Sigmoid colon (tissue), 6 donors: ENCODE measurements at regions not wholly inside any gene's neighbourhood (a gene's known extent, or its start where the extent isn't known, plus 50 kb on each side); places are given as distances from the start of the nearest gene placed in this dataset.

Experiments used
- DNase-seq: peaks from one replicate; pipeline ENCODE4 v3.0.0-alpha.2; 2019
- H3K27ac ChIP-seq, 4 donors: fragments of 200-600 bp; sonication (generic); one replicate each; pipeline ENCODE4 v1.5.1; 2016 to 2019; ENCODE audit warnings: mild to moderate bottlenecking in 1 of 4
- H3K27me3 ChIP-seq, 3 donors: fragments of 200-600 bp; sonication (generic); one replicate each; pipeline ENCODE4 v1.5.1; 2019; ENCODE audit warnings: mild to moderate bottlenecking in 1 of 3
- H3K36me3 ChIP-seq, 4 donors: fragments of 200-600 bp; sonication (generic); one replicate each; pipeline ENCODE4 v1.5.1; 2016 to 2019
- H3K4me1 ChIP-seq, 4 donors: fragments of 200-600 bp; sonication (generic); one replicate each; pipeline ENCODE4 v1.5.1; 2017 to 2019
- H3K4me3 ChIP-seq, 4 donors: fragments of 200-600 bp; sonication (generic); one replicate each; pipeline ENCODE4 v1.5.1; 2017 to 2019; ENCODE audit warnings: mild to moderate bottlenecking in 2 of 4, moderate library complexity in 1 of 4
- H3K9me3 ChIP-seq, 4 donors: fragments of 200-600 bp in 3 of 4; sonication (generic) in 3 of 4; one replicate each; pipeline versions ENCODE4 v1.5.1 to v1.6.1; 2013 to 2019
- EP300 ChIP-seq, 4 donors: sonication (generic); formaldehyde crosslinking; IDR thresholded peaks; one replicate each; pipeline ENCODE4 v1.6.1; 2017; ENCODE audit warnings: antibody characterized with exemption in 4 of 4
- POLR2A ChIP-seq, 2 donors: fragments of 450-650 bp; IDR thresholded peaks; one replicate each; pipeline ENCODE4 v1.6.1; 2016; ENCODE audit warnings: antibody characterized with exemption in 2 of 2, mild to moderate bottlenecking in 2 of 2, moderate library complexity in 2 of 2
- POLR2AphosphoS5 ChIP-seq, 4 donors: sonication (generic); formaldehyde crosslinking; IDR thresholded peaks; one replicate each; pipeline ENCODE4 v1.6.1; 2017; ENCODE audit warnings: antibody characterized with exemption in 4 of 4
- WGBS, 2 donors: extraction: QIAGEN DNeasy Blood & Tissue Kit; methylation state at CpG; one replicate each; pipeline ENCODE4 v1.1.7; 2013; 5-methylcytosine and 5-hydroxymethylcytosine counted together
- intact Hi-C: fragments of 100-400 bp; cut with DNase I; formaldehyde crosslinking; loops from one replicate; pipeline ENCODE4 v1.15.1; 2023
- TF ChIP-seq, protein P1 (sequence below), 4 experiments: fragments of 450-650 bp in 3 of 4; fragments of 200-600 bp in 1 of 4; IDR thresholded peaks; one replicate each; pipeline ENCODE4 v1.5.1; 2016 to 2019; ENCODE audit warnings: antibody characterized with exemption in 4 of 4, mild to moderate bottlenecking in 3 of 4, moderate library complexity in 2 of 4
- donor health status: healthy with polysubstance abuse.
- donor health status: healthy.

DNA sequence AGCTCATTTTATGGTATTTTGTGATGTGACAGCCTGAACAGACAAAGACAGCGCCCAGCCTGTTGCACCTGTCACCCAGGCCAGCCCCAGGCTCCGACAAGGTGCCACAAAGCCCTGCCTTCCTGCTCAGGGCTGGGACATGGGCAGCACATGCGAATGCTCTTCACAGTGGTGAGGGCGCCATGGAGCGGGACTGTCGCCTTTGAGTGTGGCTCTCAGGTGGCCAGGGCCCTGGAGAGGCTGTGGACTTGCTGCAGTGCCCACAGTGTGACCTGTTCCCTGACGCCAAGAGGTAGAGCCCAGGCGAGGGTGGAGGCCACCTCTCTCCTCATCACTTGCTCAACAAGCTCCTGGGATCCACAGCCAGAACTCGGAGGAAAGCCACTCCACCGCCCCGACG, 346.3 kb downstream of the SHANK2 start:
- DNase-seq = no peak

DNA sequence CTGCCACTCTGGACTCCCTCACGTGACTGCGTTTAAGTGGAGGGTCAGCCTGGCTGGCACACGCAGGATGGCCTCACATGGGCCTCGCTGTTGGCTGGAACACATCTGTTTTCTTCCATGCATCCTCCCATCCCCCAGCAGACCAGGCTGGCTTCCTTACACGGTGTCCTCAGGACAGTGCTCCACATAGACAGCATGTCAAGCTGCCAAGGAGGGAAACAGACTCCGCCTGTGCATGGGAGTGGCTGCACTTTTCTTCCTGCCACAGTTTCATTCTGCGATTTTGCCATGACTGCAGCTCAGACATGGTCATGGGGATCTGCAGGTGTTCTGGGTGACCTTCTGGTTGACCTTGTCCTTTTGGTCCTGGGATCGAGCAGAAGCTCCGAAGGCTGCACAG, 344.2 kb downstream of the SHANK2 start:
- intact Hi-C loops = no loop called here
- Histone ChIP-seq H3K4me3 (peak overlapping the region in 1 of 4 donors; percentile 2), H3K9me3 (no peaks in the 10 kb centered on the region), H3K4me1 (peaks cover 0 to 22% (median 7%) of the 10 kb centered on the region in 4 donors), H3K36me3 (no peaks in the 10 kb centered on the region), H3K27ac (peak overlapping the region; percentile 8 to 67 (median 61)), H3K27me3 (no peaks in the 10 kb centered on the region)
- DNase-seq = peak; percentile 90
- WGBS, 2 donors = 58 to 65% methylated on average over 9 of the region's 9 CpGs
- peak in 1 of 4 donors; percentile 43 for TF ChIP-seq EP300 (IDR thresholded peaks at IDR 0.05)
- TF ChIP-seq POLR2AphosphoS5 (IDR thresholded peaks at IDR 0.05) = peak; percentile 22 to 72 (median 57)
- TF ChIP-seq, protein P1, sequence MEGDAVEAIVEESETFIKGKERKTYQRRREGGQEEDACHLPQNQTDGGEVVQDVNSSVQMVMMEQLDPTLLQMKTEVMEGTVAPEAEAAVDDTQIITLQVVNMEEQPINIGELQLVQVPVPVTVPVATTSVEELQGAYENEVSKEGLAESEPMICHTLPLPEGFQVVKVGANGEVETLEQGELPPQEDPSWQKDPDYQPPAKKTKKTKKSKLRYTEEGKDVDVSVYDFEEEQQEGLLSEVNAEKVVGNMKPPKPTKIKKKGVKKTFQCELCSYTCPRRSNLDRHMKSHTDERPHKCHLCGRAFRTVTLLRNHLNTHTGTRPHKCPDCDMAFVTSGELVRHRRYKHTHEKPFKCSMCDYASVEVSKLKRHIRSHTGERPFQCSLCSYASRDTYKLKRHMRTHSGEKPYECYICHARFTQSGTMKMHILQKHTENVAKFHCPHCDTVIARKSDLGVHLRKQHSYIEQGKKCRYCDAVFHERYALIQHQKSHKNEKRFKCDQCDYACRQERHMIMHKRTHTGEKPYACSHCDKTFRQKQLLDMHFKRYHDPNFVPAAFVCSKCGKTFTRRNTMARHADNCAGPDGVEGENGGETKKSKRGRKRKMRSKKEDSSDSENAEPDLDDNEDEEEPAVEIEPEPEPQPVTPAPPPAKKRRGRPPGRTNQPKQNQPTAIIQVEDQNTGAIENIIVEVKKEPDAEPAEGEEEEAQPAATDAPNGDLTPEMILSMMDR (IDR thresholded peaks at IDR 0.05) = no peak
- TF ChIP-seq POLR2A (IDR thresholded peaks at IDR 0.05) = no peak

More for the DNA sequence above, 346.3 kb downstream of the SHANK2 start:
- no peaks in the 10 kb centered on the region for H3K9me3 ChIP-seq
- H3K27ac ChIP-seq = no peak overlapping the region
- peaks cover 0 to 31% (median 15%) of the 10 kb centered on the region in 4 donors for H3K4me1 ChIP-seq
- intact Hi-C loops = no loop called here
- no peaks in the 10 kb centered on the region for H3K36me3 ChIP-seq
- H3K4me3 ChIP-seq = no peak overlapping the region
- TF ChIP-seq, protein P1 (IDR thresholded peaks at IDR 0.05) = no peak
- TF ChIP-seq EP300 (IDR thresholded peaks at IDR 0.05) (no peak), POLR2A (IDR thresholded peaks at IDR 0.05) (no peak), POLR2AphosphoS5 (IDR thresholded peaks at IDR 0.05) (no peak)
- no peaks in the 10 kb centered on the region for H3K27me3 ChIP-seq
- 94 to 95% methylated on average over 12 of the region's 12 CpGs for WGBS, 2 donors

DNA sequence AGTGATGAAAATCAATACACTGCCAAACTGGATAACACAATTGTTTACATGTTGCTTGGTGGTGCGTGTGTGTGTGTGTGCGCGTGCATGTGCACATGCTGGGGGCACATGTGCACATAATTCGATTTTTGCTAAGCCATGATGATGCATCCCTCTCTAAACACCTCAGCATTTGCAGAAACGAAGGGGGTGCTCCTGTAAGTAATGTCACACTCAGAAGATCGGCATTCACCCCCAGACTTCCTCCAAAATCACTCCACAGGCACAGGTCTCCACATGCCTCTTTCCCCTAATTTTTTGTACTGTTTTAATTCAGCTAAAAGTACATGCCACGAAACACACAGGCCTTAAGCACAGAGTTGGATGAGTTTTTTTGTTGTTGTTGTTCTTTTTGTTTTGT, 341.5 kb downstream of the SHANK2 start:
- no peak for DNase-seq
- Histone ChIP-seq H3K9me3 (no peaks in the 10 kb centered on the region), H3K27ac (no peak overlapping the region), H3K27me3 (no peaks in the 10 kb centered on the region), H3K4me3 (no peak overlapping the region), H3K4me1 (peaks cover 0 to 36% (median 13%) of the 10 kb centered on the region in 4 donors), H3K36me3 (no peaks in the 10 kb centered on the region)
- 81 to 87% methylated on average over 7 of the region's 7 CpGs for WGBS, 2 donors
- TF ChIP-seq POLR2AphosphoS5 (IDR thresholded peaks at IDR 0.05) = no peak
- TF ChIP-seq EP300 (IDR thresholded peaks at IDR 0.05) = no peak
- TF ChIP-seq POLR2A (IDR thresholded peaks at IDR 0.05) = no peak
- TF ChIP-seq, protein P1 (IDR thresholded peaks at IDR 0.05) = no peak
- intact Hi-C loops = loop anchor here (5.0 kb wide), 2 partner anchors 39 to 84 kb away; no protein-coding TSS in a partner anchor

DNA sequence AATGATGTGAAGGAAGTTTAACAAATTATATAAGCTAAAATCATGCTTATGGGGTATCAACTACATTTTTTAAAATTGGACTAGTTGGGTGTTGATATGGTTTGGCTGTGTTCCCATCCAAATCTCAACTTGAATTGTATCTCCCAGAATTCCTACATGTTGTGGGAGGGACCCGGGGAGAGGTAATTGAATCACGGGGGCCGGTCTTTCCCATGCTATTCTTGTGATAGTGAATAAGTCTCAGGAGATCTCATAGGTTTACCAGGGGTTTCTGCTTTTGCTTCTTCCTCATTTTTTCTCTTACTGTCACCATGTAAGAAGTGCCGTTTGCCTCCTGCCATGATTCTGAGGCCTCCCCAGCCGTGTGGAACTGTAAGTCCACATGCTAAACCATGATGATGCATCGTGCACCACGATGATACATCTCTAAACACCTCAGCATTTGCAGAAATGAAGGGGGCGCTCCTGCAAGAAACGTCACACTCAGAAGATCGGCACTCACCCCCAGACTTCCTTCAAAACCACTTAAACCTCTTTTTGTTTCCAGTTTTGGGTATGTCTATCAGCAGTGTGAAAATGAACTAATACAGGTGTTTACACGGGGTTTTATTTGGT, 340.0 kb downstream of the SHANK2 start:
- TF ChIP-seq, protein P1 (IDR thresholded peaks at IDR 0.05) = no peak
- no peak for TF ChIP-seq EP300 (IDR thresholded peaks at IDR 0.05)
- no peak for TF ChIP-seq POLR2A (IDR thresholded peaks at IDR 0.05)
- TF ChIP-seq POLR2AphosphoS5 (IDR thresholded peaks at IDR 0.05) = no peak
- intact Hi-C loops = loop anchor here (5.0 kb wide), 2 partner anchors 40 to 85 kb away; no protein-coding TSS in a partner anchor
- Histone ChIP-seq H3K36me3 (no peaks in the 10 kb centered on the region), H3K4me3 (no peak overlapping the region), H3K27me3 (no peaks in the 10 kb centered on the region), H3K4me1 (peaks cover 0 to 36% (median 13%) of the 10 kb centered on the region in 4 donors), H3K27ac (peak overlapping the region; percentile 83 to 90 (median 87)), H3K9me3 (no peaks in the 10 kb centered on the region)
- no peak for DNase-seq
- 59 to 60% methylated on average over 11 of the region's 11 CpGs for WGBS, 2 donors
